MCF 10A (cell line): ENCODE measurements at regions not wholly inside any gene's neighbourhood (a gene's known extent, or its start where the extent isn't known, plus 50 kb on each side); places are given as distances from the start of the nearest gene placed in this dataset.

ENCODE experiments used
- BruUV-seq: library from RNA; stranded (reverse); fragments of 400-500 nt; replicated peaks from 2 replicates; lab custom pipeline; 2021; lab: Mats Ljungman, UMichigan
- CTCF ChIA-PET: fragments of 300-600 bp; sonication (Branson Sonifier 250); formaldehyde crosslinking; extraction: SDS; loops from one replicate; lab custom pipeline; 2021; ENCODE audit warnings: antibody characterized with exemption, inconsistent platforms; lab: Yijun Ruan, JAX
- POLR2A ChIA-PET: fragments of 300-600, 350-650 bp; sonication (Branson Sonifier 250); formaldehyde crosslinking; extraction: SDS; loops from one replicate; lab custom pipeline; 2020; ENCODE audit warnings: antibody characterized with exemption, inconsistent platforms; lab: Yijun Ruan, JAX
- DNase-seq: peaks from one replicate; pipeline ENCODE4 v3.0.0-alpha.2; 2018; ENCODE audit not compliant: unreplicated experiment
- H3K27ac Mint-ChIP-seq: one replicate; pipeline ENCODE4 v1.8.0; 2022; ENCODE audit warnings: mild to moderate bottlenecking, low read depth, mixed read lengths; ENCODE audit not compliant: unreplicated experiment
- H3K27me3 Mint-ChIP-seq: one replicate; pipeline ENCODE4 v1.8.0; 2022; ENCODE audit warnings: mixed read lengths; ENCODE audit not compliant: insufficient read depth, unreplicated experiment
- H3K36me3 Mint-ChIP-seq: one replicate; pipeline ENCODE4 v1.8.0; 2022; ENCODE audit warnings: mild to moderate bottlenecking, moderate library complexity, mixed read lengths; ENCODE audit not compliant: insufficient read depth, unreplicated experiment
- H3K4me1 Mint-ChIP-seq: one replicate; pipeline ENCODE4 v1.8.0; 2022; ENCODE audit warnings: mixed read lengths; ENCODE audit not compliant: insufficient read depth, unreplicated experiment
- H3K4me3 Mint-ChIP-seq: one replicate; pipeline ENCODE4 v1.8.0; 2022; ENCODE audit warnings: mild to moderate bottlenecking, moderate library complexity, mixed read lengths; ENCODE audit not compliant: unreplicated experiment
- H3K9me3 Mint-ChIP-seq: one replicate; pipeline ENCODE4 v1.8.0; 2022; ENCODE audit warnings: mixed read lengths; ENCODE audit not compliant: unreplicated experiment
- CTCF ChIP-seq: fragments of 200-600 bp; IDR thresholded peaks from one replicate; pipeline ENCODE4 v1.8.0; 2022; ENCODE audit warnings: antibody characterized with exemption, mild to moderate bottlenecking; ENCODE audit not compliant: unreplicated experiment
- intact Hi-C: fragments of 100-400 bp; cut with micrococcal nuclease; formaldehyde crosslinking; loops from 2 replicates; pipeline ENCODE4 v1.14.1; 2022

- CTCF ChIA-PET: no interaction called here
- H3K4me1 Mint-ChIP-seq: peaks cover 27% of the 10 kb centered on the region
These were observed 240.0 kb upstream of the CFAP20DC start for GRCh38 chr3:59289831-59290230.

GRCh38 chr3:59288951-59289350, 239.1 kb upstream of the CFAP20DC start:
- H3K27ac Mint-ChIP-seq: no peak overlapping the region
- DNase-seq: no peak
- no peaks in the 10 kb centered on the region for H3K9me3 Mint-ChIP-seq
- ChIA-PET CTCF (interaction anchor here (1.0 kb wide), 1 partner anchor 18 kb away, joined by 3 read pairs; no protein-coding TSS in a partner anchor), POLR2A (no interaction called here)
- no peak for TF ChIP-seq CTCF
- H3K4me3 Mint-ChIP-seq: no peak overlapping the region
- intact Hi-C loops: no loop called here
- no TSS peak for BruUV-seq
- peaks cover 6% of the 10 kb centered on the region for H3K36me3 Mint-ChIP-seq
- H3K4me1 Mint-ChIP-seq: peaks cover 27% of the 10 kb centered on the region
- H3K27me3 Mint-ChIP-seq: no peaks in the 10 kb centered on the region

More at GRCh38 chr3:59289831-59290230, 240.0 kb upstream of the CFAP20DC start:
- Mint-ChIP-seq H3K9me3 (no peaks in the 10 kb centered on the region), H3K27me3 (no peaks in the 10 kb centered on the region), H3K36me3 (peaks cover 6% of the 10 kb centered on the region), H3K4me3 (no peak overlapping the region), H3K27ac (no peak overlapping the region)
- TF ChIP-seq CTCF: no peak
- intact Hi-C loops: no loop called here
- POLR2A ChIA-PET: no interaction called here
- BruUV-seq: no TSS peak
- DNase-seq: no peak

- intact Hi-C loops: no loop called here
- H3K9me3 Mint-ChIP-seq: no peaks in the 10 kb centered on the region
- H3K36me3 Mint-ChIP-seq: peaks cover 6% of the 10 kb centered on the region
- BruUV-seq: no TSS peak
- no peak for TF ChIP-seq CTCF
- H3K27ac Mint-ChIP-seq: peak overlapping the region; percentile 12
- ChIA-PET CTCF (interaction anchor here (0.6 to 0.7 kb wide), 4 partner anchors 43 to 354 kb away, joined by 3 to 5 read pairs (median 3); no protein-coding TSS in a partner anchor), POLR2A (interaction anchor here (0.7 kb wide), 1 partner anchor 166 kb away, joined by 3 read pairs; no protein-coding TSS in a partner anchor)
- peaks cover 27% of the 10 kb centered on the region for H3K4me1 Mint-ChIP-seq
- H3K4me3 Mint-ChIP-seq: no peak overlapping the region
- no peaks in the 10 kb centered on the region for H3K27me3 Mint-ChIP-seq
- peak; percentile 68 for DNase-seq
These were observed 237.1 kb upstream of the CFAP20DC start for GRCh38 chr3:59286791-59287531.

- Mint-ChIP-seq H3K36me3 (peaks cover 6% of the 10 kb centered on the region), H3K4me1 (peaks cover 25% of the 10 kb centered on the region), H3K9me3 (no peaks in the 10 kb centered on the region), H3K27ac (no peak overlapping the region), H3K4me3 (no peak overlapping the region), H3K27me3 (no peaks in the 10 kb centered on the region)
- CTCF ChIA-PET: no interaction called here
- no peak for DNase-seq
- POLR2A ChIA-PET: no interaction called here
- BruUV-seq: no TSS peak
- no peak for TF ChIP-seq CTCF
- intact Hi-C loops: no loop called here
These were observed 235.7 kb upstream of the CFAP20DC start for GRCh38 chr3:59285560-59285959.
